Glutamatergic neuron (in vitro differentiated cells): ENCODE measurements at regions not wholly inside any gene's neighbourhood (a gene's known extent, or its start where the extent isn't known, plus 50 kb on each side); places are given as distances from the start of the nearest gene placed in this dataset.
"Not testable (repeated sequence)": the region's sequence is repeated elsewhere in the genome, so short reads cannot be mapped to it uniquely, and the experiment has no call there.

Experiments
- DNase-seq: peaks from one replicate; pipeline ENCODE4 v3.0.0; 2022
- H3K27ac Mint-ChIP-seq: one replicate; pipeline ENCODE4 v1.8.0; 2020; ENCODE audit warnings: mild to moderate bottlenecking, mixed read lengths, inconsistent platforms; ENCODE audit not compliant: unreplicated experiment
- H3K27me3 Mint-ChIP-seq: one replicate; pipeline ENCODE4 v1.8.0; 2020; ENCODE audit warnings: mild to moderate bottlenecking, moderate library complexity, mixed read lengths, inconsistent platforms; ENCODE audit not compliant: unreplicated experiment
- H3K36me3 Mint-ChIP-seq: one replicate; pipeline ENCODE4 v1.8.0; 2020; ENCODE audit warnings: mild to moderate bottlenecking, mixed read lengths, inconsistent platforms; ENCODE audit not compliant: unreplicated experiment
- H3K4me1 Mint-ChIP-seq: one replicate; pipeline ENCODE4 v1.8.0; 2020; ENCODE audit warnings: mild to moderate bottlenecking, low read depth, mixed read lengths, inconsistent platforms; ENCODE audit not compliant: unreplicated experiment
- H3K4me3 Mint-ChIP-seq: one replicate; pipeline ENCODE4 v1.8.0; 2020; ENCODE audit warnings: mild to moderate bottlenecking, mixed read lengths, inconsistent platforms; ENCODE audit not compliant: unreplicated experiment
- H3K9me3 Mint-ChIP-seq: one replicate; pipeline ENCODE4 v1.8.0; 2020; ENCODE audit warnings: mild to moderate bottlenecking, moderate library complexity, mixed read lengths, inconsistent platforms; ENCODE audit not compliant: unreplicated experiment
- CTCF ChIP-seq: fragments of 200-600 bp; sonication (generic); IDR thresholded peaks from one replicate; pipeline ENCODE4 v1.5.0; 2021; ENCODE audit not compliant: partially characterized antibody, unreplicated experiment

- no peak overlapping the region for H3K27ac Mint-ChIP-seq
- no peaks in the 10 kb centered on the region for H3K36me3 Mint-ChIP-seq
- no peak overlapping the region for H3K4me3 Mint-ChIP-seq
- peaks cover 5% of the 10 kb centered on the region for H3K9me3 Mint-ChIP-seq
- peaks cover 1% of the 10 kb centered on the region for H3K27me3 Mint-ChIP-seq
- no peak for DNase-seq
- H3K4me1 Mint-ChIP-seq, result peaks cover 17% of the 10 kb centered on the region
- no peak for TF ChIP-seq CTCF
These were observed 412.2 kb upstream of the CDH9 start for GRCh38 chr5:27450607-27451006.

- not testable (repeated sequence) for H3K27me3 Mint-ChIP-seq
These were observed 401.0 kb upstream of the CDH9 start for GRCh38 chr5:27439383-27439782.

DNA sequence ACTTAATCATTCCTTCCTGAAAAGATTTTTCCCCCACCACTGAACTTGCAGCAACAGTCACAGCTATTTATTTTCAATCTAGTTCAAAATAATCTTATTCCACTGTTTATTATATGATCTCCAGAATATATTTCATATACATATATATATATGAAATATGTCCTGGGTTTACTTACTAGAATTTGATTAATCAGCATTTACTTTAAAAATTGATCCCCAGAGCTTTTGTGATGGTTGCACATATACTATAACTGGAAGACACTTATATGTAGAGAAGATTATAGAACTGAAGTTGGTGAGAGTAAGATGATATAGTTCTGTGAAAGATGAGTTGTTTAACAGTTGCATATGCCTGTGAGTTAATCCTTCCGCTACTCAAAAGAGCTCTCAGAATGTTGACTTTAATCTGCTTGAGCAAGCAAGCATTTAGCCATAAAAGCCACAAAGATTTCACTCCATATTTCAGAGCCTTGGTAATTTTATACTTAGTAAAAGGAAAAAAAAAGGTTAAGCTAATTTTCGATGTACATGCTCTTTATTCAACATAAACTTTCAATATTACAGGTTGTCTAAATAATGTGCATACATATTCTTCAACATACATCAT lies 399.3 kb upstream of the CDH9 start:
- H3K4me3 Mint-ChIP-seq, result no peak overlapping the region
- DNase-seq, result no peak

More at GRCh38 chr5:27439383-27439782, 401.0 kb upstream of the CDH9 start:
- H3K4me1 Mint-ChIP-seq, H3K4me3 Mint-ChIP-seq, H3K9me3 Mint-ChIP-seq, H3K36me3 Mint-ChIP-seq, H3K27ac Mint-ChIP-seq, DNase-seq: not testable (repeated sequence)

GRCh38 chr5:27434335-27434734 lies 395.9 kb upstream of the CDH9 start:
- Mint-ChIP-seq H3K4me1 (peaks cover 5% of the 10 kb centered on the region), H3K27me3 (peaks cover 2% of the 10 kb centered on the region), H3K4me3 (no peak overlapping the region), H3K36me3 (no peaks in the 10 kb centered on the region), H3K27ac (no peak overlapping the region), H3K9me3 (no peaks in the 10 kb centered on the region)
- DNase-seq, result no peak
- TF ChIP-seq CTCF, result no peak

More for the DNA sequence above, 399.3 kb upstream of the CDH9 start:
- TF ChIP-seq CTCF, result no peak
- Mint-ChIP-seq H3K9me3 (no peaks in the 10 kb centered on the region), H3K36me3 (no peaks in the 10 kb centered on the region), H3K27ac (no peak overlapping the region), H3K27me3 (peaks cover 2% of the 10 kb centered on the region), H3K4me1 (peaks cover 5% of the 10 kb centered on the region)

GRCh38 chr5:27414099-27414498 lies 375.7 kb upstream of the CDH9 start:
- no peaks in the 10 kb centered on the region for H3K27me3 Mint-ChIP-seq
- no peak for TF ChIP-seq CTCF
- H3K4me1 Mint-ChIP-seq, result no peaks in the 10 kb centered on the region
- DNase-seq, result no peak
- H3K4me3 Mint-ChIP-seq, result no peak overlapping the region
- H3K9me3 Mint-ChIP-seq, result no peaks in the 10 kb centered on the region
- no peaks in the 10 kb centered on the region for H3K36me3 Mint-ChIP-seq
- H3K27ac Mint-ChIP-seq, result no peak overlapping the region

DNA sequence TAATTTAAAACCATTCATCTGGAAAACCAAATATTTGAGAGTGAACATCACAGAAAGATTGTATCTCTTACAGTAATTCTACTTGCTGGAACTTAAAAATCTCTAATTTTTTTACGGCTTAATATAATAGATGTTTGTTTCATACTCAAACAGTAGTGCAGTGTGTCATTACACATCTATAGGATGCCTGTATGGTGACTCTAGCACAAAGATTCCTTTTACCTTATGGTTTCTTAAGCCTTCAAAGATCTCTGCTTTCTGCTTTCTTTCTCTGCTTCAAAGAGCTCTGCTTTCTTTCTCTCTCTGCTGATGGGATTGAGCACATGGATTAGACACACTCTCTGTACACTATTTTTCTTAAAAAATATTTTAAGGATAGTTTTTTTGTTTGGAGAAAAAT lies 374.0 kb upstream of the CDH9 start:
- Mint-ChIP-seq H3K36me3 (no peaks in the 10 kb centered on the region), H3K4me3 (no peak overlapping the region), H3K27ac (no peak overlapping the region), H3K4me1 (no peaks in the 10 kb centered on the region), H3K27me3 (no peaks in the 10 kb centered on the region), H3K9me3 (no peaks in the 10 kb centered on the region)
- no peak for TF ChIP-seq CTCF
- DNase-seq, result no peak
